Ovary (tissue), 7 donors: ENCODE measurements at regions not wholly inside any gene's neighbourhood (a gene's known extent, or its start where the extent isn't known, plus 50 kb on each side); places are given as distances from the start of the nearest gene placed in this dataset.
A peak's percentile ranks its signal among the peaks of the same experiment; 100 is the strongest.

Source experiments
- DNase-seq, 5 donors: peaks; one replicate each; pipeline ENCODE4 v3.0.0-alpha.2; 2019 to 2020
- H3K27ac ChIP-seq, 2 donors: fragments of 200-600 bp; one replicate each; pipeline versions ENCODE4 v1.5.1 to v1.8.0; 2019 to 2022
- H3K27me3 ChIP-seq: fragments of 200-600 bp; one replicate; pipeline ENCODE4 v1.8.0; 2022
- H3K36me3 ChIP-seq: fragments of 200-600 bp; sonication (generic); one replicate; pipeline ENCODE4 v1.5.1; 2019
- H3K4me1 ChIP-seq: one replicate; pipeline ENCODE4 v1.8.1; 2013; ENCODE audit warnings: mild to moderate bottlenecking, moderate library complexity; ENCODE audit not compliant: insufficient read depth
- H3K4me3 ChIP-seq: fragments of 200-600 bp; sonication (generic); one replicate; pipeline ENCODE4 v1.5.1; 2017
- H3K9me3 ChIP-seq, 2 donors: fragments of 200-600 bp in 1 of 2; sonication (generic) in 1 of 2; one replicate each; pipeline versions ENCODE4 v1.5.1 to v1.8.1; 2013 to 2019; ENCODE audit warnings: mild to moderate bottlenecking in 1 of 2, moderate library complexity in 1 of 2
- CTCF ChIP-seq, 3 donors: fragments of 450-650 bp in 2 of 3; fragments of 200-600 bp in 1 of 3; IDR thresholded peaks; one replicate each; pipeline versions ENCODE4 v1.5.1 to v1.8.0; 2016 to 2022; ENCODE audit warnings: antibody characterized with exemption in 3 of 3, mild to moderate bottlenecking in 1 of 3
- EP300 ChIP-seq: sonication (generic); formaldehyde crosslinking; IDR thresholded peaks from one replicate; pipeline ENCODE4 v1.6.1; 2017; ENCODE audit warnings: antibody characterized with exemption
- POLR2A ChIP-seq: fragments of 450-650 bp; IDR thresholded peaks from one replicate; pipeline ENCODE4 v1.6.1; 2017; ENCODE audit warnings: antibody characterized with exemption, mild to moderate bottlenecking, moderate library complexity
- WGBS, 3 donors: extraction: QIAGEN DNeasy Blood & Tissue Kit in 1 of 3; methylation state at CpG; one replicate each; pipeline versions ENCODE4 v1.1.5 to v1.1.7; 2013 to 2017; 5-methylcytosine and 5-hydroxymethylcytosine counted together
- intact Hi-C, 4 donors: fragments of 100-400 bp; cut with DNase I; formaldehyde crosslinking; loops; one replicate each; pipeline versions ENCODE4 v1.11.0 to v1.15.1; 2022 to 2023
- donor health status: DM: no; HTN: no; CAD: no; lungs with moderate emphysema.
- donor health status: DM: no; HTN: no; CAD: no.
- donor health status: Bipolar disorder and iron deficiency.
- donor health status: DM: no; HTN: no; CAD: no.
- donor health status: DM: yes; HTN: yes; CAD: no.

DNA sequence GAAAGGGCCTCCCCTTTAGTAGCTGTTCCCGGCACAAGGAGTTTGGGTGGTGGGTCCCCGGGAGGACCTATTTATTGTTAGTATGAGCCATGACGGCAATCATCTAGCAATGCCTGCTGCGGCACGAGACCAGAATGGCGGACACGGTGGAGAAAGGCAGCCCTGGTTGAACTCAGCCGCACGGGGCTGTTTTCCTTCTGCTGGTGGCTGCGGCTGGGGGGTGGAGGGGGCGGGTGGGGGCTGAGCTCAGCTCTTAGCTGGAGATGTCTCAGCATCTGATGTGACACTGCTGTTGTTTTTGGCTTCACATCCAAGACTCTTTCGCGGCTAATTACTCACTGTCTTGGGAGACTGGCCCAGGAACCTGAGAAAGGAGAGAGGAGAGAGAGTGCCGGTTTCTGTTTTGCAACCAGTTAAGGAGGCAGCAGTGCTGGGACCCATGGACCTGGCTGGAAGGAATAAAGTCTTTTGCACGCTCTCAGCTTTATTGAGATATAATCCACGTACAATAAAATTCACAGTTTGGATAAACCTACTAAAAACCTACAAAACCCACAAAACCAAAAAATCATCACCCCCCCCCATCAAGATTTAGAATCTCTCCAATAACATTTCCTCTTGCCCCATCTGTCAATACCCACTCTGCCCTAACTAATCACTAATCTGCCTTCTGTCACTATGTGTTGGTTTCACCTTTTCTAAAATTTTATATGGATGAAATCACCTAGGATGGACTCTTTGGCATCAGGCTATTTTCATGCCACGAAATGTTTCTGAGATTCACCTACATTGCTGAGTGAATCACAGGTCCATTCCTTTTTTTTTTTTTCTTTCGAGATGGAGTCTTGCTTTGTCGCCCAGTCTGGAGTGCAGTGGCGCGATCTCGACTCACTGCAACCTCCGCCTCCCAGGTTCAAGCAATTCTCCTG lies 81.8 kb upstream of the NEURL1B start:
- peak overlapping the region; percentile 29 for H3K4me3 ChIP-seq
- peaks cover 24% of the 10 kb centered on the region for H3K4me1 ChIP-seq

DNA sequence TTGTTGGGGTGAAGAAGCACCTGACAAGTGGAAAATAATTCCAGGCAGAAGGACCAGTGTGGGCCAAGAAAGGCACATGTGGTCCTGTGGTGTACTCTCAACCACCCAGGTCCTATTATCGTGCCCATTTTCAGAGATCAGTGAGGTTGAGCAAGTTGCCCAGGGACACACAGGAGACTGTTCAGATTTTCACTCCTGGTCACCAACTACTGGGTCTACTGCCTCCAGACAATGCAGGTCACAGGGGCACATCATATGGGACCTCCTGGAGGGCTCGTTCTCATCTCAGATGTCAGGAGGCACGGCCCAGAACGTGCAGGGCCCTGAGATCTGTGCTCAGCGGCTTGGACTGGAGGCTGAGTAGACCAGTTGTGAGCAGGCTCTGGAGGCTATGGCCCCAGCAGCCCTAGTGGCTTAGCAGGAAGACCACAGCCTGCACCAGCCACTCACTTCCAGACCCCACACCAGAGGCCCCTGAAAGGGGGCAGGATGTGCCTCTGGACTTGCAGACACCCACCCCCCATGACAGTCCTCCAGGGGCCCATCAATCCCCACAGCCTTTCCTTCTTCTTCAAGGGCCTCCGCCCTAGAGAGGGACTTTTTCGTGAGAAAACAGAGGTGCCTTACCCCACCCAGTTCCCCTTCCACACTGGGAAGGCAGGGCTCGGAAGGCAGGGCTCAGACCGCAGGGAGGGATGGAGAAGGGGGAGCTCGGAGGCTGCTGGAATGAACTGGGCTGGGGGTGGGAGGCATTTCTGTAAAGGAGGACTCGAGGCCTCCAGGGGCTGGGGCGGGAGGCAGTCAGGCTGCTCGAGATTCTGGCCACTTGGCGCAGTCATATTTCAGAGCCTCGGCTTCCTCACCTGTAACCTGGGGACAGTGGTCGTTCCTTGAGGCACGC lies 82.7 kb upstream of the NEURL1B start:
- WGBS, 3 donors = 40 to 56% (median 47%) methylated on average over 17 of the region's 17 CpGs
- peak overlapping the region; percentile 16 to 70 for H3K27ac ChIP-seq
- H3K27me3 ChIP-seq = no peaks in the 10 kb centered on the region
- peak overlapping the region; percentile 29 for H3K4me3 ChIP-seq
- peaks cover 27% of the 10 kb centered on the region for H3K4me1 ChIP-seq
- no peaks in the 10 kb centered on the region for H3K9me3 ChIP-seq
- TF ChIP-seq POLR2A (no peak), EP300 (no peak), CTCF (IDR thresholded peaks at IDR 0.05) (no peak)
- intact Hi-C loops = loop anchor here in 2 of 4 donors (5.0 to 10.0 kb wide), 3 partner anchors 54 to 139 kb away; partner anchors contain the start of gene NEURL1B (in 1 of the 2)
- peak in 2 of 5 donors; percentile 35 to 40 for DNase-seq
- no peaks in the 10 kb centered on the region for H3K36me3 ChIP-seq

More for the DNA sequence above, 81.8 kb upstream of the NEURL1B start:
- intact Hi-C loops = loop anchor here in 2 of 4 donors (5.0 to 10.0 kb wide), 3 partner anchors 54 to 138 kb away; partner anchors contain the start of gene NEURL1B (in 1 of the 2)
- Histone ChIP-seq H3K36me3 (no peaks in the 10 kb centered on the region), H3K27ac (peak overlapping the region; percentile 16 to 70), H3K27me3 (no peaks in the 10 kb centered on the region), H3K9me3 (no peaks in the 10 kb centered on the region)
- WGBS, 3 donors = 27 to 35% (median 32%) methylated on average over 23 of the region's 23 CpGs
- peak; percentile 85 to 93 (median 87) for DNase-seq
- no peak for TF ChIP-seq EP300
- TF ChIP-seq POLR2A = no peak
- TF ChIP-seq CTCF (IDR thresholded peaks at IDR 0.05) = no peak

DNA sequence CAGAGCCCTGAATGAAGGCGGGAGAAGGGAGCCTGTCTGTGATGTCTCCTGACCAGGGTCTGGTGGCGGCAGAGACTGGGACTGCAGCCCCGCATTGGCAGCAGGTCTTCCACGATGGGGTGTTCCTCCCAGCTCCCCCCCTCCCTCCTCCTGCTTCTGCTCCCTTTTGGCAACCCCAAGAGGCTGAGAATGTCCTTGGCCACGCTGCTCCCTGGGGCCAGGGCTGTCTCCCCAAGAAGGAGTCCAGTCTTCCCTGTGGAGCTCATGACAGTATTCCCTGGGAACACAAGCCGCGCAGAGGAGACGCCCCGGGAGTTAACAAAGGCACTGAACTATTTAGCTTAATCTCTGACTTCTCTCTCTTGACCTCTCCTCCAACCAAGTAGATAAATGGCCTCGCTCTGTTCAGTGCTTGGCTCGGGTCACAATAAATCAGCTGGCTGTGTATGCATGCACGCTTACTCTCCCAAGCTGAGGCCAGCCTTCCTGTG lies 84.0 kb upstream of the NEURL1B start:
- Histone ChIP-seq H3K4me1 (peaks cover 27% of the 10 kb centered on the region), H3K27ac (peak overlapping the region in 1 of 2 donors; percentile 70), H3K9me3 (no peaks in the 10 kb centered on the region), H3K4me3 (no peak overlapping the region), H3K36me3 (no peaks in the 10 kb centered on the region), H3K27me3 (no peaks in the 10 kb centered on the region)
- intact Hi-C loops = loop anchor here in 2 of 4 donors (5.0 to 10.0 kb wide), 3 partner anchors 52 to 140 kb away; partner anchors contain the start of gene NEURL1B (in 1 of the 2)
- peak in 2 of 3 donors; percentile 31 to 34 for TF ChIP-seq CTCF (IDR thresholded peaks at IDR 0.05)
- no peak for TF ChIP-seq POLR2A
- WGBS, 3 donors = 10 to 20% (median 11%) methylated on average over 12 of the region's 12 CpGs
- DNase-seq = peak; percentile 71 to 86 (median 84)

GRCh38 chr5:172556262-172556661 lies 84.8 kb upstream of the NEURL1B start:
- H3K4me3 ChIP-seq = no peak overlapping the region
- 72 to 92% (median 78%) methylated on average over 3 of the region's 3 CpGs for WGBS, 3 donors
- no peaks in the 10 kb centered on the region for H3K27me3 ChIP-seq
- H3K36me3 ChIP-seq = no peaks in the 10 kb centered on the region
- TF ChIP-seq EP300 = no peak
- no peak for TF ChIP-seq POLR2A
- no peak for TF ChIP-seq CTCF (IDR thresholded peaks at IDR 0.05)
- DNase-seq = peak in 2 of 5 donors; percentile 33 to 40
- H3K4me1 ChIP-seq = peaks cover 29% of the 10 kb centered on the region
- H3K9me3 ChIP-seq = no peaks in the 10 kb centered on the region
- intact Hi-C loops = loop anchor here in 2 of 4 donors (5.0 to 10.0 kb wide), 3 partner anchors 51 to 141 kb away; partner anchors contain the start of gene NEURL1B (in 1 of the 2)
- peak overlapping the region in 1 of 2 donors; percentile 70 for H3K27ac ChIP-seq
